HG03139 (cell line): ENCODE measurements at regions not wholly inside any gene's neighbourhood (a gene's known extent, or its start where the extent isn't known, plus 50 kb on each side); places are given as distances from the start of the nearest gene placed in this dataset.

Source experiments
- ATAC-seq: cut with Tn5 transposase; IDR thresholded peaks from one replicate; pipeline ENCODE4 v1.9.1; 2021; ENCODE audit not compliant: unreplicated experiment

- ATAC-seq = no peak
Observed at GRCh38 chr12:74801625-74802024, 264.0 kb downstream of the ATXN7L3B start.

GRCh38 chr12:74816398-74817175, 279.0 kb downstream of the ATXN7L3B start:
- ATAC-seq = no peak

- no peak for ATAC-seq
Observed at GRCh38 chr12:74817499-74817898, 279.9 kb downstream of the ATXN7L3B start.

GRCh38 chr12:74818412-74818811, 280.8 kb downstream of the ATXN7L3B start:
- ATAC-seq = no peak

- no peak for ATAC-seq
Observed at GRCh38 chr12:74820324-74820723, 282.7 kb downstream of the ATXN7L3B start.

- no peak for ATAC-seq
Observed at GRCh38 chr12:74836567-74836966, 298.9 kb downstream of the ATXN7L3B start.

GRCh38 chr12:74846116-74846515, 308.5 kb downstream of the ATXN7L3B start:
- no peak for ATAC-seq

GRCh38 chr12:74847169-74847568, 309.5 kb downstream of the ATXN7L3B start:
- ATAC-seq = no peak

- ATAC-seq = no peak
Observed at GRCh38 chr12:74848006-74848405, 310.4 kb downstream of the ATXN7L3B start.

GRCh38 chr12:74849801-74850200, 312.2 kb downstream of the ATXN7L3B start:
- no peak for ATAC-seq

- no peak for ATAC-seq
Observed at GRCh38 chr12:74871817-74872216, 334.2 kb downstream of the ATXN7L3B start.

GRCh38 chr12:74885775-74886174, 323.9 kb downstream of the KCNC2 start:
- ATAC-seq = no peak

- no peak for ATAC-seq
Observed at GRCh38 chr12:74889073-74889472, 320.6 kb downstream of the KCNC2 start.

GRCh38 chr12:74889563-74890236, 319.9 kb downstream of the KCNC2 start:
- ATAC-seq = peak; percentile 40

- ATAC-seq = peak; percentile 92
Observed at GRCh38 chr12:74890237-74890599, 319.4 kb downstream of the KCNC2 start.

GRCh38 chr12:74891083-74891668, 318.5 kb downstream of the KCNC2 start:
- no peak for ATAC-seq

GRCh38 chr12:74892057-74892633, 317.5 kb downstream of the KCNC2 start:
- ATAC-seq = no peak

GRCh38 chr12:74896186-74896585, 313.5 kb downstream of the KCNC2 start:
- ATAC-seq = no peak

- ATAC-seq = no peak
Observed at GRCh38 chr12:74897425-74898211, 312.0 kb downstream of the KCNC2 start.

GRCh38 chr12:74899031-74899829, 310.4 kb downstream of the KCNC2 start:
- no peak for ATAC-seq
